Psoas muscle (tissue), 7 donors: ENCODE measurements at regions not wholly inside any gene's neighbourhood (a gene's known extent, or its start where the extent isn't known, plus 50 kb on each side); places are given as distances from the start of the nearest gene placed in this dataset.

ENCODE experiments used
- ATAC-seq, 4 donors: fragments of 200-7000 bp; cut with Tn5 transposase; one replicate each; pipeline ENCODE4 v1.9.1; 2020; ENCODE audit warnings: moderate library complexity in 3 of 4, mild to moderate bottlenecking in 2 of 4
- DNase-seq, 2 donors: peaks; one replicate each; pipeline ENCODE4 v3.0.0-alpha.2; 2020
- H3K27ac ChIP-seq: fragments of 200-600 bp; one replicate; pipeline ENCODE4 v1.8.0; 2022
- H3K27me3 ChIP-seq, 3 donors: fragments of 200-600 bp in 1 of 3; one replicate each; pipeline versions ENCODE4 v1.6.1 to v1.8.0; 2013 to 2022; ENCODE audit warnings: low read length in 2 of 3, mild to moderate bottlenecking in 2 of 3, moderate library complexity in 1 of 3; ENCODE audit not compliant: insufficient read depth in 3 of 3
- H3K36me3 ChIP-seq, 2 donors: fragments of 200-600 bp in 1 of 2; one replicate each; pipeline versions ENCODE4 v1.6.1 to v1.8.0; 2013 to 2022; ENCODE audit warnings: low read depth in 1 of 2, mild to moderate bottlenecking in 1 of 2, moderate library complexity in 1 of 2; ENCODE audit not compliant: insufficient read depth in 1 of 2
- H3K4me1 ChIP-seq: fragments of 200-600 bp; one replicate; pipeline ENCODE4 v1.8.0; 2022
- H3K4me3 ChIP-seq: fragments of 200-600 bp; one replicate; pipeline ENCODE4 v1.8.0; 2022; ENCODE audit warnings: mild to moderate bottlenecking
- H3K9me3 ChIP-seq: fragments of 200-600 bp; one replicate; pipeline ENCODE4 v1.8.0; 2022
- CTCF ChIP-seq: fragments of 200-600 bp; IDR thresholded peaks from one replicate; pipeline ENCODE4 v1.8.0; 2022; ENCODE audit warnings: antibody characterized with exemption
- WGBS, 3 donors: extraction: QIAGEN DNeasy Blood & Tissue Kit; methylation state at CpG; one replicate each; pipeline versions ENCODE4 v1.1.6 to v1.1.7; 2013; 5-methylcytosine and 5-hydroxymethylcytosine counted together
- intact Hi-C, 2 donors: fragments of 100-400 bp; cut with DNase I; formaldehyde crosslinking; loops; one replicate each; pipeline versions ENCODE4 v1.11.0 to v1.14.2; 2022
- donor health status: healthy with polysubstance abuse.
- donor health status: DM: no; HTN: no; CAD: no; lungs with moderate emphysema.
- donor health status: Bipolar disorder and iron deficiency.
- donor health status: healthy.
- donor health status: DM: yes; HTN: yes; CAD: no.
- donor health status: DM: no; HTN: no; CAD: no.
- donor health status: DM: yes; HTN: yes; CAD: no.

DNA sequence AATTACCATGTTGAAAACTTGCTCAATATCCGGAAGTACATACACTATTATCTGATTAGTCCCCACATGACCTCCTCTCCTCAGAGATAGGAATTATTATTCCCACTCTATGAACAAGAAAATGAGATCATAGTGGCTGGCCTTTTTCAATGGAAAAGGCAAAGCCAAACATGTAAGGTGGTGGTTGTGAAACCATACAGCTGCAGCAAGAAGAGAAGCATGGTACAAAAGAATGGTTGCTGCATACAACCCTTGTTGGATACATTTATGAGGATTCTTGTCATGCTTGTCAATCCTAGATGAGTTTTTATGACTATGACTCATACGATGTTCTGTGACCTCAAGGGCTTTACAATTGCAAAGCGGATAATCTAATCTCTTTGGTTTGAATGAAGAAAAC, 514.7 kb downstream of the PLPP3 start:
- no peaks in the 10 kb centered on the region for H3K36me3 ChIP-seq
- intact Hi-C loops: no loop called here
- no peak overlapping the region for H3K27ac ChIP-seq
- ATAC-seq (peak in 1 of 4 donors; percentile 33), DNase-seq (no peak)
- no peaks in the 10 kb centered on the region for H3K9me3 ChIP-seq
- 56 to 64% (median 59%) methylated on average over 3 of the region's 3 CpGs for WGBS, 3 donors
- TF ChIP-seq CTCF: no peak
- H3K4me3 ChIP-seq: no peak overlapping the region
- H3K4me1 ChIP-seq: peaks cover 8% of the 10 kb centered on the region
- no peaks in the 10 kb centered on the region for H3K27me3 ChIP-seq

DNA sequence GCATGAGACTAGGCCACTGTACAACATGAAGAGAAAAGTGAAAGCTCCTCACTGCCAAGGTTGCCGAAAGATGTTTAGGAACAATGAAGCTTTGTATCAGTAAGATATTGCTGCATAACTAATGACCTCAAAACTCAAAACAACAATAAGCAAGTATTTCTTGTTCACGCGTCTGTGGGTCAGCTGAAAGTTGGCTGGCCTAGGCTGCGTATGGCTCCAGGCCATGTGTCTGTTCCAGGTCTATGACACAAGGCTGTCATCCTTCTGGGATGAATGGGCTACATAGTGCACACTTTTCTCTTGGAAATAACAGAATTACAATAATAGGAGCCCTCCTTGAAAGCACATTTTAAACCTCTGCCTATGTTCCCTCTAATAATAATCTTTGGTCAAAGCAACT, 515.9 kb downstream of the PLPP3 start:
- 46 to 68% (median 55%) methylated on average over 4 of the region's 4 CpGs for WGBS, 3 donors
- ATAC-seq: peak in 3 of 4 donors; percentile 35 to 59 (median 52)
- no peak overlapping the region for H3K27ac ChIP-seq
- peak; percentile 35 to 63 for DNase-seq
- TF ChIP-seq CTCF: no peak
- no peaks in the 10 kb centered on the region for H3K36me3 ChIP-seq
- intact Hi-C loops: no loop called here
- no peak overlapping the region for H3K4me3 ChIP-seq
- no peaks in the 10 kb centered on the region for H3K9me3 ChIP-seq
- H3K4me1 ChIP-seq: peaks cover 4% of the 10 kb centered on the region
- H3K27me3 ChIP-seq: no peaks in the 10 kb centered on the region

DNA sequence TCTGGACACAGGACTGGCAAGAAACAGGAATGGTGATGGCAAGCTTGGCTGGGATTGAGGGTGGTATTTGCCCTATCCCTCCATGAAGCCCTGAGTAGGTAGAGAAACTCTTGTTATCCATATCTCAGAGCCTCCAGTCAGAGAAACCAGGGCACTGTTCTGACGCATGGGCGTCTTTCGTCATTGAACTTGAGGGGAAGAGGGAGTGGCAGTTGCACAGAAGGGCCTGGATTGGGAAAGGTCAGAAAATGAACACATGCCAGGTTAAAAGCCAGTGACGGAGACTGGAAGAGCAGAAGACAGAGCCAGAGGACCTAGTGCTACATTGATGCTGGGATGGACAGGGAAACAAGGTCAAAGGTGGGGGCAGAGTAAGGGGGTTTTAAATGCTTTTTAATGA, 516.7 kb downstream of the PLPP3 start:
- Histone ChIP-seq H3K27ac (no peak overlapping the region), H3K4me1 (no peaks in the 10 kb centered on the region), H3K4me3 (no peak overlapping the region), H3K9me3 (no peaks in the 10 kb centered on the region), H3K27me3 (no peaks in the 10 kb centered on the region), H3K36me3 (no peaks in the 10 kb centered on the region)
- intact Hi-C loops: no loop called here
- DNase-seq: no peak
- WGBS, 3 donors: 88 to 94% (median 90%) methylated on average over 4 of the region's 4 CpGs
- no peak for ATAC-seq
- TF ChIP-seq CTCF: no peak

GRCh38 chr1:56061824-56062223, 517.5 kb downstream of the PLPP3 start:
- no peak for TF ChIP-seq CTCF
- Histone ChIP-seq H3K27ac (no peak overlapping the region), H3K27me3 (no peaks in the 10 kb centered on the region), H3K9me3 (no peaks in the 10 kb centered on the region), H3K4me1 (no peaks in the 10 kb centered on the region), H3K4me3 (no peak overlapping the region), H3K36me3 (no peaks in the 10 kb centered on the region)
- intact Hi-C loops: no loop called here
- ATAC-seq: no peak
- no peak for DNase-seq

- no peak overlapping the region for H3K27ac ChIP-seq
- ATAC-seq: no peak
Observed at GRCh38 chr1:56060906-56061305, 518.5 kb downstream of the PLPP3 start.

More at GRCh38 chr1:56060906-56061305, 518.5 kb downstream of the PLPP3 start:
- H3K9me3 ChIP-seq: no peaks in the 10 kb centered on the region
- H3K36me3 ChIP-seq: no peaks in the 10 kb centered on the region
- no peaks in the 10 kb centered on the region for H3K27me3 ChIP-seq
- no peaks in the 10 kb centered on the region for H3K4me1 ChIP-seq
- H3K4me3 ChIP-seq: no peak overlapping the region
- DNase-seq: no peak
- WGBS, 3 donors: 58 to 76% (median 63%) methylated on average over 1 of the region's 1 CpG
- no peak for TF ChIP-seq CTCF
- intact Hi-C loops: no loop called here
